Suprapubic skin (tissue), 4 donors: ENCODE measurements at regions not wholly inside any gene's neighbourhood (a gene's known extent, or its start where the extent isn't known, plus 50 kb on each side); places are given as distances from the start of the nearest gene placed in this dataset.

ENCODE experiments used
- CTCF ChIP-seq, 2 donors: fragments of 200-600 bp in 1 of 2; fragments of 450-650 bp in 1 of 2; sonication (generic) in 1 of 2; IDR thresholded peaks; one replicate each; pipeline ENCODE4 v1.5.1; 2016 to 2019; ENCODE audit warnings: antibody characterized with exemption in 2 of 2, mild to moderate bottlenecking in 1 of 2, moderate library complexity in 1 of 2
- POLR2A ChIP-seq, 2 donors: fragments of 450-650 bp; IDR thresholded peaks; one replicate each; pipeline ENCODE4 v1.6.1; 2017; ENCODE audit warnings: antibody characterized with exemption in 2 of 2, mild to moderate bottlenecking in 2 of 2, moderate library complexity in 2 of 2
- POLR2AphosphoS5 ChIP-seq, 3 donors: sonication (generic); formaldehyde crosslinking; IDR thresholded peaks; one replicate each; pipeline ENCODE4 v1.6.1; 2017; ENCODE audit warnings: antibody characterized with exemption in 3 of 3

GRCh38 chr3:15959434-15959811 lies 161.6 kb upstream of the ANKRD28 start:
- TF ChIP-seq CTCF (IDR thresholded peaks at IDR 0.05) = no peak
- no peak for TF ChIP-seq POLR2A (IDR thresholded peaks at IDR 0.05)
- no peak for TF ChIP-seq POLR2AphosphoS5 (IDR thresholded peaks at IDR 0.05)
